OCI-LY1 (cell line): ENCODE measurements at regions not wholly inside any gene's neighbourhood (a gene's known extent, or its start where the extent isn't known, plus 50 kb on each side); places are given as distances from the start of the nearest gene placed in this dataset.

Experiments
- CTCF ChIP-seq: fragments of 200-600 bp; sonication (generic), shearing (Covaris generic); IDR thresholded peaks from 2 replicates; pipeline ENCODE4 v1.5.1; 2017; ENCODE audit warnings: mild to moderate bottlenecking, antibody characterized with exemption, low read length, moderate library complexity, mixed read lengths
- EZH2 ChIP-seq: fragments of 200-600 bp; sonication (generic), shearing (Covaris generic); IDR thresholded peaks from 2 replicates; pipeline ENCODE4 v1.8.0; 2017; ENCODE audit warnings: borderline replicate concordance, mixed run types, mild to moderate bottlenecking, antibody characterized with exemption, low read length, moderate library complexity, mixed read lengths

DNA sequence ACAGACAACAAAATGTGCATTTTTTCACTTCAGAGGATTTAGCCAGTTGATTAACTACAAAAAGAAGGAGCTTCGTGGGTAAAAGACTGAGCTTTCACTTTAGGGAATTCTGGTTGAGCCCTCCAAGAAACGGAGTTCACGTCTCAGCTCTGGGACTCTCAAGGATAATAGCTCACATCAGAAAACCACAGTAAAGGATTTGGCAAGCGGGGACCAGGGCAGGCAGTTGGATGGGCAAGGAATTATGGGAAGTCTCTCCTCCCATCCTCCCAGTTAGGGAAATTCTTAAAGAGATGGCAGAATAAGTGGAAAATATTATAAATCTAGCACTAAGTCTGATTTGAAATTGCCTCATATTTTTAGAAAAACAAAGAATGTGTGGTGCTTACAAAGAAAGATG, 188.3 kb upstream of the EOMES start:
- no peak for TF ChIP-seq CTCF
- TF ChIP-seq EZH2 = no peak
